Activated CD4-positive, alpha-beta memory T cell treated with anti-CD3 and anti-CD28 coated beads for 36 hours (primary cell): ENCODE measurements at regions not wholly inside any gene's neighbourhood (a gene's known extent, or its start where the extent isn't known, plus 50 kb on each side); places are given as distances from the start of the nearest gene placed in this dataset.

Source experiments
- CTCF ChIA-PET: fragments of 350-600 bp; sonication (Branson Sonifier 250); formaldehyde crosslinking; loops from one replicate; lab custom pipeline; 2021; ENCODE audit warnings: antibody characterized with exemption, inconsistent platforms; lab: Charles Lee
- POLR2A ChIA-PET: fragments of 350-600 bp; sonication (Branson Sonifier 250); formaldehyde crosslinking; loops from one replicate; lab custom pipeline; 2021; ENCODE audit warnings: antibody characterized with exemption; lab: Charles Lee
- DNase-seq: peaks from one replicate; pipeline ENCODE4 v3.0.0-alpha.2; 2020
- H3K27ac Mint-ChIP-seq: one replicate; pipeline ENCODE4 v1.8.0; 2021; ENCODE audit warnings: mixed read lengths
- H3K27me3 Mint-ChIP-seq: one replicate; pipeline ENCODE4 v1.8.0; 2021; ENCODE audit warnings: mixed read lengths
- H3K36me3 Mint-ChIP-seq: one replicate; pipeline ENCODE4 v1.8.0; 2021; ENCODE audit warnings: mixed read lengths
- H3K4me1 Mint-ChIP-seq: one replicate; pipeline ENCODE4 v1.8.0; 2021; ENCODE audit warnings: low read depth, mixed read lengths
- H3K4me3 Mint-ChIP-seq: one replicate; pipeline ENCODE4 v1.8.0; 2021; ENCODE audit warnings: mild to moderate bottlenecking, mixed read lengths
- H3K9me3 Mint-ChIP-seq: one replicate; pipeline ENCODE4 v1.8.0; 2021; ENCODE audit warnings: mixed read lengths
- intact Hi-C: fragments of 100-400 bp; cut with micrococcal nuclease; formaldehyde crosslinking; loops from one replicate; pipeline ENCODE4 v1.15.1; 2023

DNA sequence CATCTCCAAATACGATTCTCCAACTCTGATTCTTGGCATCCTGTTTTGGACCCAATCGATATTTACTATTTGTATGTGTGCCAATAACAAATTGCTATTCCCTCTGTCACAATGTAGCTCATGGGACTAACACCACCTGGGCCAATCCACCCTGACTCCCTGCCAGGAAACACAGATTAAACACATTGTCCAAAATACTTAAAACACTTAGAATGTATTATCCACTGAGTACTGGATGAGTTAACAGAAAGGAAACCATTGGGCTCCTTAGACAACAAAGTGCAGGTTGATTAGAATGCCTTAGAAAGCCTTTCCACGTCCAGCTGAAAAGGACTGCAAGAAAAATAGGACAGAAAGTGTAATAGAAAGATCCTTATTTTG lies 79.4 kb upstream of the ARHGAP28 start:
- Mint-ChIP-seq H3K27me3 (no peaks in the 10 kb centered on the region), H3K4me3 (no peak overlapping the region), H3K36me3 (no peaks in the 10 kb centered on the region), H3K9me3 (peaks cover 7% of the 10 kb centered on the region), H3K4me1 (no peaks in the 10 kb centered on the region), H3K27ac (no peak overlapping the region)
- CTCF ChIA-PET: no interaction called here
- no peak for DNase-seq
- intact Hi-C loops: no loop called here
- POLR2A ChIA-PET: no interaction called here

DNA sequence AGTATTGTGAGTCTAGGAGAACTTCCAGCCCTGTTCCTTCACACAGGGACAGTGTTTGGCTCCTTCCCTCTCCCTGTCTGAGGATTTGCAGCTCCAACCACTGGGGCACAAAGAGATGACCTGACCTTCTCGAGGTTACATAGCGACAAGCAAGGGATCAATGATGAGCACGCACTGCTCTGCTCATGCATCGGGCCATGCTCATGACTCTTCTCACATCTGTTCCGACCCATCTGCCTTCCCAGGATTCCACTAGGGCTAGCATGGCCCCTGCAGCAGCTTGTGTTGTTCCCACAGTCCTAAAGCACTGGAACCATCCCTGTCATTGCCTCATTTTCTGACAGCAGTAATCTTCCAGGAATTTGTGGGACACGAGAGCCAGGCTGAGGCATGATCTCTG lies 78.8 kb upstream of the ARHGAP28 start:
- H3K27me3 Mint-ChIP-seq: no peaks in the 10 kb centered on the region
- ChIA-PET CTCF (no interaction called here), POLR2A (no interaction called here)
- no peak overlapping the region for H3K4me3 Mint-ChIP-seq
- DNase-seq: no peak
- intact Hi-C loops: no loop called here
- no peaks in the 10 kb centered on the region for H3K4me1 Mint-ChIP-seq
- no peak overlapping the region for H3K27ac Mint-ChIP-seq
- H3K9me3 Mint-ChIP-seq: peaks cover 13% of the 10 kb centered on the region
- H3K36me3 Mint-ChIP-seq: no peaks in the 10 kb centered on the region

DNA sequence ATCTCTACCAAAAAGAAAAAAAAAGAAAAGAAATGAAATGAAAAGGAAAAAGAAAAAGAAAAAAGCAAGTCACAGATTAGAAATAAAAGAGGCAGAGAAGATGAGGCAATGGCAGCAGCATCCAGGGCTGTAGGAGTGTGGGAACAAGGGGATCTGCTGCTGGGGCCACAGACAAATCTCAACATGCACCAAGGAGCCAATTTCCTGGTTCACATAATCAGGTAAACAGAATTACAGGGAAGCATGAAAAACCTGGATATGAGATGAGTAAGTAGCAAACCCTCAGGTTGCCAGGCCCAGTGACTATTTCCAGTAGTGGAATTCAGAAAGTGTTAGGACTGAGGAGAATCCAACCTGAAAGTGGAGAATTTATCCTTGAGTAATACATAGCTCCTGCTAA lies 77.4 kb upstream of the ARHGAP28 start:
- Mint-ChIP-seq H3K4me1 (no peaks in the 10 kb centered on the region), H3K4me3 (no peak overlapping the region), H3K27me3 (no peaks in the 10 kb centered on the region), H3K36me3 (no peaks in the 10 kb centered on the region), H3K9me3 (peaks cover 19% of the 10 kb centered on the region), H3K27ac (no peak overlapping the region)
- intact Hi-C loops: no loop called here
- CTCF ChIA-PET: no interaction called here
- POLR2A ChIA-PET: no interaction called here
- no peak for DNase-seq

DNA sequence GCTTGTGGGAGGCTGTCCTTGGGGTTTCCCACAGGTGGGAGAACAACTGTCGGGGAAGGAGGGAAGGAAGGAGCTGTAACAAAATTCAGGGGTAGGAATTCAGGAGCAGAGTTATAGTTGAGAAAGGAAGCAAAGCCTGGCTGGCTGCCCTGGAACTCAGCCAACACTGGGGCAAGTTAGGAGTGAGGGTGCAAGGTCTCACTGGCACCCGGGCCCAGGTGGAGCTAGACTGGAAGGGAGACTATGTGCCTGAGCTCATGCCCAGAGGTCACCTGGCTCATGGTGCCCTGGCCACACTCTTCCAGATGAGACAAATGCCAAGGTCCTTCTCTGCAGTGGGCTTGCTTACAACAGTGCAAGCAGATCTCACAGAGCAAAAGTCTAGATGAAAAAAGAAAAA lies 75.6 kb upstream of the ARHGAP28 start:
- Mint-ChIP-seq H3K4me1 (no peaks in the 10 kb centered on the region), H3K27ac (no peak overlapping the region), H3K27me3 (no peaks in the 10 kb centered on the region), H3K36me3 (no peaks in the 10 kb centered on the region), H3K4me3 (no peak overlapping the region), H3K9me3 (peaks cover 19% of the 10 kb centered on the region)
- POLR2A ChIA-PET: no interaction called here
- CTCF ChIA-PET: no interaction called here
- no peak for DNase-seq
- intact Hi-C loops: no loop called here

DNA sequence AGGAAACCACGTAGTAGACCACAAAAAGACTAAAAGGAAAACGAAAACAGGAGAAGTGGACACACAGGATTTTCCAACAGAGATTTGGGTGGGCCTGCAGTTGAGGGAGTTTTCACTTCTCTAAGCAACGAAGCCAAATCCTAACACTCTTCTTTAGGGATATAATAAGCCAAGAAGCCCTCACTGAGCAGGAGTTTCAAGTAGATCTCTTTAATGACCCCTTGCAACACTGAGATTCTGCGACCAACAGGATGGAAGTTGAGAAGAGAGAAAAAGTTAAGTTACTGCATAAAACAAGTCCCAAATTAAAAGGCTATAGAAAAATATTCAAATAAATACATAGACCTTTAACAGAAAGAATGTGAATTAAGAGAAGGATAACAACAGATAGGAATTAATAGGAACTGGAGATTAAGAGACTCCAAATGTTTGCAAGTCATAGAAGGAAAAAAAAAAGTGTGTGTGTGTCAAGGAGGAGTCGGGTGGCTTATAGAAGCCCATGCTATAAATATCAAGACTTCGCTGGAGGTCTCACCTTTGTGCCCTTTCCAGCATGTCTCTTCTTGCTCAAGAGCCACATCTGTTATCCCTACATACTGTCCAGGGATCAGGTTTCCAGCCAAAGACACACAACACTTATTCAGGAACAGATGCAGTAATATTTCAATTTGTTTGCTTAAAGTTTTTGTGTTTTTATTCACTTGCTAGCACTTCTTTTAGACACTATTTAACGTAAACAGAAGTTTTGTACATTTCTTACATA lies 69.4 kb upstream of the ARHGAP28 start:
- ChIA-PET CTCF (no interaction called here), POLR2A (no interaction called here)
- Mint-ChIP-seq H3K4me1 (no peaks in the 10 kb centered on the region), H3K36me3 (no peaks in the 10 kb centered on the region), H3K4me3 (no peak overlapping the region), H3K27ac (no peak overlapping the region), H3K27me3 (no peaks in the 10 kb centered on the region), H3K9me3 (peaks cover 16% of the 10 kb centered on the region)
- no peak for DNase-seq
- intact Hi-C loops: no loop called here

DNA sequence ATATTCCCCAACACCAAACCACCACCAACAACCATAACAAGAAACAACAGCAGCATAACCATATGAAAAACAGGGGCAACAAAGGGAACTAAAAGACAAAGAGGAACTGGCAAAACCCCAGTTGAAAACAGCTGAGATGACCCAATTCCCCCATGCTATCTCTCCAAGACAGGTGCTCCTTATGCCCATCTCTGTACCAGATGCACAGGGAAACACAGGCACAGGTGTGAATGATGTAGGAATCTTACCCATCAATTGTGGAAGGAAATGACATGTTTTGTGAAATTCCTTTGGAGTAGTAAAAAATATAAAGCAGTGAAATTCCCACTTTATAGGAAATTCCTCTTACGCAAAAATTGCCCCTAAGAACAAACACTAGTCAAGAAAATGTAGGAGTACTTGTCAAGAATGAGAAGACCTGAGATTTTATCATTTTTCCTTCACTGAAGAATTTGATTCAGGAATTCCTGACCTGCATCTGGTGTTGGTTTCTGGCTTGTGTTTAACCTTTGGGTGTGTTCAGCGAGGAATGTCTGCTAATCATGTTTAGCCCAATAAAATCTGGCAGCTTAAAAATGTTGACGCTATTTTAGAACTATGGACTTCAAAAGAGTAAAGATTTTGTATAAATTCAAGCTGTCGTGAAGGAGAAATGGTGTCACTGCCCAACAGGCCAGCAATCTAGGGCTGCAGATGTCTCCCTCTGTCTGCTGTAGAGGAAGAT lies 67.7 kb upstream of the ARHGAP28 start:
- POLR2A ChIA-PET: no interaction called here
- CTCF ChIA-PET: no interaction called here

DNA sequence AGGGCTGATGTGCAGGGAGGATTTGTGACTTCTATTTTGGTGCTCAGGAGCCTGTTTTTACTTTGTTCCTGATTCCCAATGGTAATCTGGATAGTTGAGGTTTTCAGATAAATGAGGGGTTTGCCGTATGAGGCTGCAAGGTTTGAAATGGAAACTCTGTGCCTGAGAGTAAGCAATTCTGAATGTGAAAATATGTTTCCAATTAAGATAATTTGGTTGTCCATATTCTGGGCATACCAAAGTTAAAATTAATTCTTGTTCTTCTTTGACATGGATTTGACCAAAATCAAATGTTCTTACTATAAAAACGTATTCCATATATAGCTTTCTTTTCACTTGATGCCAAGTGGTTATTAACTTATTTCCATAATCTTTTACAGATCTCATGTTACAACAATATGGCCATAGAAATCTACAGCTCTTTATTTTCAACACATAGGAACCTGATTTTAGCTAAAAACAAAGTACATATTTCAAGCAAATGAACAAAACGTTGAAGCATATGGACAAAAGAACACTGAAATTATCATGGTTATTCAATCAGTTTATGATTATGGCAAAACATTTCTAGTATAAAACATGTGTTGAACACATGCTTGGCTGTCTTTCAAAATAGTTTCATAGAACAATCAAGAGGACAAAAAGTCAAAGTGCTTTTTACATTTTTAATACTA lies 63.4 kb upstream of the ARHGAP28 start:
- Mint-ChIP-seq H3K27ac (no peak overlapping the region), H3K4me1 (no peaks in the 10 kb centered on the region), H3K27me3 (no peaks in the 10 kb centered on the region), H3K4me3 (no peak overlapping the region), H3K9me3 (peaks cover 4% of the 10 kb centered on the region), H3K36me3 (no peaks in the 10 kb centered on the region)
- no peak for DNase-seq
- CTCF ChIA-PET: no interaction called here
- POLR2A ChIA-PET: no interaction called here
- intact Hi-C loops: no loop called here

More for the DNA sequence above, 67.7 kb upstream of the ARHGAP28 start:
- DNase-seq: no peak
- H3K27me3 Mint-ChIP-seq: no peaks in the 10 kb centered on the region
- no peaks in the 10 kb centered on the region for H3K36me3 Mint-ChIP-seq
- H3K9me3 Mint-ChIP-seq: peaks cover 4% of the 10 kb centered on the region
- H3K4me3 Mint-ChIP-seq: no peak overlapping the region
- H3K4me1 Mint-ChIP-seq: no peaks in the 10 kb centered on the region
- H3K27ac Mint-ChIP-seq: no peak overlapping the region
- intact Hi-C loops: no loop called here

DNA sequence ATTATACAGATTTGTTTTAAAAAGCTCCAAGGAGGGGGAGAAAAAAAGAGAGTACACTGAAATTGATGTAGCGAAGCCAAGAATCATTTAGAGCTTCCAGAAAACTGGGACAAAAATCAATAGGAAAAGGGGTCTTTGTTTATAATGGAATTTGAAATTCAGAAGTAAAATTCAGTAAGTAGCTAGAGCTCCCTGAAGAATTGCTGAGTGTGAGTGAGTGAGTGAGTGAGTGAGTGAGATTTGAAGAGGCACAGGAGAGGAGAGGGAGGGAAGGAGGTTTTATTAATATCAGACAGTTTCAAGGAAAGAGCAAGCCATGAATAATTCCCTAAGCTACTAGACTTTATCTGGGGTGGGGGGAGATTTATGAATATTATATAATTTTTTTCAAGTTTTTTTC lies 60.7 kb upstream of the ARHGAP28 start:
- H3K4me1 Mint-ChIP-seq: no peaks in the 10 kb centered on the region
- POLR2A ChIA-PET: no interaction called here
- H3K27ac Mint-ChIP-seq: no peak overlapping the region
- CTCF ChIA-PET: no interaction called here
- H3K36me3 Mint-ChIP-seq: no peaks in the 10 kb centered on the region
- no peaks in the 10 kb centered on the region for H3K27me3 Mint-ChIP-seq
- intact Hi-C loops: no loop called here
- no peak for DNase-seq
- H3K9me3 Mint-ChIP-seq: no peaks in the 10 kb centered on the region
- no peak overlapping the region for H3K4me3 Mint-ChIP-seq

DNA sequence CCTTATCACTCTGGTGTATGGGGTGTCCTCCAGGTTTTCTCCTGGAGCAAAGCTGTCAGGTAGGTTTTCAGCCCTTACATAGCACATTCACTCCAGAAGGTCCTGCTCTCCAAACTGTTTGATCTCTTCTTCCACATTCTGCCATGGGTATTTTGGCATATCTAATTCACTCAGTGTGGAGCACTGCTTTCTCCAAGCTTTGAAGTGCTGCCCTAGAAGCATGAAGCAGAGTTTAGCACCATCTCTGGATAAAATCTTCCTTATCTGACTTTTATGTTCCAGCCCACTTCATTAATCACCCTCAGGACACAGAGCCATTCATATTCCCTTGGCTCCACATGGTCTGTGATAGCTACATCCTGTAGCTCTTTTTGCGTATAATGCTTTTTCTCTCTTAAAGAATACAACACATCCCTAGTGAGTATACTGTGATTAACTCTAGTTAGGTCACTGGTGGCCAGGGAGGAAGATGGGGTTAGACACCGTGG lies 56.7 kb upstream of the ARHGAP28 start:
- Mint-ChIP-seq H3K27ac (no peak overlapping the region), H3K4me1 (no peaks in the 10 kb centered on the region), H3K9me3 (peaks cover 8% of the 10 kb centered on the region), H3K4me3 (no peak overlapping the region), H3K27me3 (no peaks in the 10 kb centered on the region), H3K36me3 (no peaks in the 10 kb centered on the region)
- DNase-seq: no peak
- intact Hi-C loops: no loop called here
- ChIA-PET CTCF (no interaction called here), POLR2A (no interaction called here)

DNA sequence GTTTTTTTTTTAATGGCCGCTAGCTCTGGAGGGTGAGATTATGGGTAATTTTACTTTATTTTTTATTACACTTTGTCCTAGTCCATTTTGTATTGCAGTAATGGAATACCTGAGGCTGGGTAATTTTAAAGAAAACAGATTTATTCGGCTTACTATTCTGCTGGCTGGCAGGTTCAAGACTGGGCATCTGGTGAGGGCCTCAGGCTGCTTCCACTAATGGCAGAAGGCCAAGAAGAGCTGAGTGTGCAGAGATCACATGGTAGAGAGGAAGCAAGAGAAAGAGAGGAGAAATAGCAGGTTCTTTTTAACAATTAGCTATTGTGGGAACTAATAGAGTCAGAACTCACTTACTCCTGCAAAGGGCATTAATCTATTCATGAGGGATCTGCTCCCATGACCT lies 52.4 kb upstream of the ARHGAP28 start:
- POLR2A ChIA-PET: no interaction called here
- Mint-ChIP-seq H3K27me3 (no peaks in the 10 kb centered on the region), H3K36me3 (no peaks in the 10 kb centered on the region), H3K4me1 (no peaks in the 10 kb centered on the region), H3K4me3 (no peak overlapping the region), H3K9me3 (peaks cover 8% of the 10 kb centered on the region), H3K27ac (no peak overlapping the region)
- intact Hi-C loops: no loop called here
- CTCF ChIA-PET: no interaction called here
- DNase-seq: no peak

DNA sequence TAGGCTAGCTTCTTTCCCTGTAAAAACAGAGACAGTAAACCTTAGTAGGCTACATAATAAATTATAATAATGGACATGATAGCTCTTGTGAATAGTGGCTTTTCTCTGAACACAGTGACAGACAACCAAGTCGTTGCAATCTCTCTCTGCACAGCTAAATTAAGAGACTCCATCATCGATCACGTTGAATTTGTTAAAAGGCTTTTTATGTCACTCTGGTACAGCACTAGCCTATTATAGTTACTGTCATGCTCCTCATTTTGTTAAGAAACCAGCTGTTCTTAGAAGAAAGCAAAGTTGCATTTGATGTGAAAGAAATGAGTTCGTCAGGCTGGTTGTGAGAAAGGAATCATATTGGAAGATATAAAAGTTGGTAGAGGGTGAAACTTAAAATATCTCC lies 50.3 kb upstream of the ARHGAP28 start:
- H3K27ac Mint-ChIP-seq: no peak overlapping the region
- intact Hi-C loops: no loop called here

More for the DNA sequence above, 50.3 kb upstream of the ARHGAP28 start:
- POLR2A ChIA-PET: no interaction called here
- Mint-ChIP-seq H3K4me3 (no peak overlapping the region), H3K4me1 (no peaks in the 10 kb centered on the region), H3K9me3 (peaks cover 6% of the 10 kb centered on the region), H3K36me3 (no peaks in the 10 kb centered on the region), H3K27me3 (no peaks in the 10 kb centered on the region)
- no peak for DNase-seq
- CTCF ChIA-PET: no interaction called here
